ENCODE measurements at regions not wholly inside any gene's neighbourhood (a gene's known extent, or its start where the extent isn't known, plus 50 kb on each side); places are given as distances from the start of the nearest gene placed in this dataset.

GRCh38 chr6:2531426-2532215 is 219.1 kb downstream of the MYLK4 start:
- no peak for TF ChIP-seq TCF12 (IDR thresholded peaks at IDR 0.05; ENCODE audit: low read depth)
- no peak for TF ChIP-seq CEBPB (IDR thresholded peaks at IDR 0.05)
- no peak for TF ChIP-seq YY1 (IDR thresholded peaks at IDR 0.05; ENCODE audit: low read depth)
- TF ChIP-seq ZBTB7A (IDR thresholded peaks at IDR 0.05; ENCODE audit: low read depth), result no peak
- no peak for TF ChIP-seq FOXM1 (IDR thresholded peaks at IDR 0.05; ENCODE audit: borderline replicate concordance, low read depth)
- no peak for TF ChIP-seq TEAD4 (IDR thresholded peaks at IDR 0.05)
- no peak for TF ChIP-seq USF1 (IDR thresholded peaks at IDR 0.05)
- no peak for TF ChIP-seq EGR1 (IDR thresholded peaks at IDR 0.05)
- TF ChIP-seq RAD21 (IDR thresholded peaks at IDR 0.05; ENCODE audit: low read depth), result no peak
- no peak for TF ChIP-seq MAX (IDR thresholded peaks at IDR 0.05)
- TF ChIP-seq EP300 (IDR thresholded peaks at IDR 0.05; ENCODE audit: borderline replicate concordance), result no peak
- TF ChIP-seq NFIC (IDR thresholded peaks at IDR 0.05), result no peak
- TF ChIP-seq REST (IDR thresholded peaks at IDR 0.05; ENCODE audit: low read depth), result no peak
- no peak for TF ChIP-seq TAF1 (IDR thresholded peaks at IDR 0.05; ENCODE audit: low read depth)
- no peak for TF ChIP-seq CREB1 (IDR thresholded peaks at IDR 0.05; ENCODE audit: low read depth)

- TF ChIP-seq RAD21 (IDR thresholded peaks at IDR 0.05; ENCODE audit: low read depth) (no peak), TEAD4 (IDR thresholded peaks at IDR 0.05) (no peak), CEBPB (IDR thresholded peaks at IDR 0.05) (no peak), FOXM1 (IDR thresholded peaks at IDR 0.05; ENCODE audit: borderline replicate concordance, low read depth) (no peak), USF1 (IDR thresholded peaks at IDR 0.05) (no peak), YY1 (IDR thresholded peaks at IDR 0.05; ENCODE audit: low read depth) (no peak), MAX (IDR thresholded peaks at IDR 0.05) (no peak)
Observed at GRCh38 chr6:2529211-2529719, 221.5 kb downstream of the MYLK4 start.

GRCh38 chr6:2528156-2528555 is 222.6 kb downstream of the MYLK4 start:
- no peak for TF ChIP-seq EGR1 (IDR thresholded peaks at IDR 0.05)
- no peak for TF ChIP-seq USF1 (IDR thresholded peaks at IDR 0.05)
- TF ChIP-seq ZBTB7A (IDR thresholded peaks at IDR 0.05; ENCODE audit: low read depth), result no peak
- TF ChIP-seq FOXM1 (IDR thresholded peaks at IDR 0.05; ENCODE audit: borderline replicate concordance, low read depth), result no peak
- TF ChIP-seq CEBPB (IDR thresholded peaks at IDR 0.05), result no peak
- no peak for TF ChIP-seq REST (IDR thresholded peaks at IDR 0.05; ENCODE audit: low read depth)
- no peak for TF ChIP-seq MAX (IDR thresholded peaks at IDR 0.05)
- no peak for TF ChIP-seq TEAD4 (IDR thresholded peaks at IDR 0.05)
- TF ChIP-seq YY1 (IDR thresholded peaks at IDR 0.05; ENCODE audit: low read depth), result no peak
- no peak for TF ChIP-seq TAF1 (IDR thresholded peaks at IDR 0.05; ENCODE audit: low read depth)
- no peak for TF ChIP-seq CREB1 (IDR thresholded peaks at IDR 0.05; ENCODE audit: low read depth)
- no peak for TF ChIP-seq EP300 (IDR thresholded peaks at IDR 0.05; ENCODE audit: borderline replicate concordance)
- TF ChIP-seq NFIC (IDR thresholded peaks at IDR 0.05), result no peak
- no peak for TF ChIP-seq RAD21 (IDR thresholded peaks at IDR 0.05; ENCODE audit: low read depth)
- TF ChIP-seq TCF12 (IDR thresholded peaks at IDR 0.05; ENCODE audit: low read depth), result no peak

GRCh38 chr6:2526766-2527165 is 224.0 kb downstream of the MYLK4 start:
- TF ChIP-seq TAF1 (IDR thresholded peaks at IDR 0.05; ENCODE audit: low read depth) (no peak), CEBPB (IDR thresholded peaks at IDR 0.05) (no peak), NFIC (IDR thresholded peaks at IDR 0.05) (no peak), YY1 (IDR thresholded peaks at IDR 0.05; ENCODE audit: low read depth) (no peak), REST (IDR thresholded peaks at IDR 0.05; ENCODE audit: low read depth) (no peak), RAD21 (IDR thresholded peaks at IDR 0.05; ENCODE audit: low read depth) (no peak), TEAD4 (IDR thresholded peaks at IDR 0.05) (no peak), FOXM1 (IDR thresholded peaks at IDR 0.05; ENCODE audit: borderline replicate concordance, low read depth) (no peak), CREB1 (IDR thresholded peaks at IDR 0.05; ENCODE audit: low read depth) (no peak), MAX (IDR thresholded peaks at IDR 0.05) (no peak), USF1 (IDR thresholded peaks at IDR 0.05) (no peak), EP300 (IDR thresholded peaks at IDR 0.05; ENCODE audit: borderline replicate concordance) (no peak), TCF12 (IDR thresholded peaks at IDR 0.05; ENCODE audit: low read depth) (no peak), ZBTB7A (IDR thresholded peaks at IDR 0.05; ENCODE audit: low read depth) (no peak), EGR1 (IDR thresholded peaks at IDR 0.05) (no peak)
